ENCODE measurements at regions not wholly inside any gene's neighbourhood (a gene's known extent, or its start where the extent isn't known, plus 50 kb on each side); places are given as distances from the start of the nearest gene placed in this dataset.

DNA sequence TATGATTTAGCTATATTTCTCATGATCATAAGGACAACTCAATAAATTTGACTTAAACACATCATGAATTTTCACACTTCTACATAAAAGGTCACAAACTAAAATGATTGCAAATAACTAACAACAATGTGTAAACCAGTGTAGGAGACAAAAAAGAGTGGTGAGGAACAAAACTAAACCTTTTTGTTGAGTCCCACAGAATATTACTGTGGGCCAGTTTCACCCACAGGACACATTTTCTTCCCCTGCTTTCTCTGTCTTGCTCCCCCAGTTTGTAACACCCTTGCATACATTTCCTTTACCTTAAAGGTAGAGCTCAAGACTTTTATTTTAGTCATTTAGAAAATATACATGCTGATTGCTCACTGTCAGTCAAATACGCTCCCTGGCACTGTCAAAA is 130.9 kb upstream of the GOLGA6L6 start:
- TF ChIP-seq, protein P1, sequence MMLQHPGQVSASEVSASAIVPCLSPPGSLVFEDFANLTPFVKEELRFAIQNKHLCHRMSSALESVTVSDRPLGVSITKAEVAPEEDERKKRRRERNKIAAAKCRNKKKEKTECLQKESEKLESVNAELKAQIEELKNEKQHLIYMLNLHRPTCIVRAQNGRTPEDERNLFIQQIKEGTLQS (IDR thresholded peaks at IDR 0.05), result no peak
- TF ChIP-seq JUND (IDR thresholded peaks at IDR 0.05), result no peak
- TF ChIP-seq, protein P2, sequence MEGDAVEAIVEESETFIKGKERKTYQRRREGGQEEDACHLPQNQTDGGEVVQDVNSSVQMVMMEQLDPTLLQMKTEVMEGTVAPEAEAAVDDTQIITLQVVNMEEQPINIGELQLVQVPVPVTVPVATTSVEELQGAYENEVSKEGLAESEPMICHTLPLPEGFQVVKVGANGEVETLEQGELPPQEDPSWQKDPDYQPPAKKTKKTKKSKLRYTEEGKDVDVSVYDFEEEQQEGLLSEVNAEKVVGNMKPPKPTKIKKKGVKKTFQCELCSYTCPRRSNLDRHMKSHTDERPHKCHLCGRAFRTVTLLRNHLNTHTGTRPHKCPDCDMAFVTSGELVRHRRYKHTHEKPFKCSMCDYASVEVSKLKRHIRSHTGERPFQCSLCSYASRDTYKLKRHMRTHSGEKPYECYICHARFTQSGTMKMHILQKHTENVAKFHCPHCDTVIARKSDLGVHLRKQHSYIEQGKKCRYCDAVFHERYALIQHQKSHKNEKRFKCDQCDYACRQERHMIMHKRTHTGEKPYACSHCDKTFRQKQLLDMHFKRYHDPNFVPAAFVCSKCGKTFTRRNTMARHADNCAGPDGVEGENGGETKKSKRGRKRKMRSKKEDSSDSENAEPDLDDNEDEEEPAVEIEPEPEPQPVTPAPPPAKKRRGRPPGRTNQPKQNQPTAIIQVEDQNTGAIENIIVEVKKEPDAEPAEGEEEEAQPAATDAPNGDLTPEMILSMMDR (IDR thresholded peaks at IDR 0.05; ENCODE audit: low read depth, low read length, missing input control), result no peak
- no peak for TF ChIP-seq TAF1 (conservative IDR thresholded peaks at IDR 0.05)
- no peak for TF ChIP-seq YY1 (IDR thresholded peaks at IDR 0.05)
- TF ChIP-seq, protein P3, sequence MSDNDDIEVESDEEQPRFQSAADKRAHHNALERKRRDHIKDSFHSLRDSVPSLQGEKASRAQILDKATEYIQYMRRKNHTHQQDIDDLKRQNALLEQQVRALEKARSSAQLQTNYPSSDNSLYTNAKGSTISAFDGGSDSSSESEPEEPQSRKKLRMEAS (IDR thresholded peaks at IDR 0.05), result no peak
- no peak for TF ChIP-seq GABPA (IDR thresholded peaks at IDR 0.05 in 1 of 2, conservative IDR thresholded peaks at IDR 0.05 in 1 of 2)
- TF ChIP-seq FOXA1 (IDR thresholded peaks at IDR 0.05), result no peak
- no peak for TF ChIP-seq EGR1 (IDR thresholded peaks at IDR 0.05; ENCODE audit: low read depth in 2 of 2)
- no peak for TF ChIP-seq RAD21 (IDR thresholded peaks at IDR 0.05)
